Right atrium auricular region (tissue), 2 donors: ENCODE measurements at regions not wholly inside any gene's neighbourhood (a gene's known extent, or its start where the extent isn't known, plus 50 kb on each side); places are given as distances from the start of the nearest gene placed in this dataset.

ENCODE experiments used
- DNase-seq: peaks from one replicate; pipeline ENCODE4 v3.0.0-alpha.2; 2019; ENCODE audit warnings: low spot score
- H3K27ac ChIP-seq, 2 donors: fragments of 200-600 bp; sonication (generic); 1 replicate in 1 of 2; 2 replicates in 1 of 2; pipeline ENCODE4 v1.5.1; 2016 to 2019
- H3K27me3 ChIP-seq, 2 donors: fragments of 200-600 bp; sonication (generic); one replicate each; pipeline versions ENCODE4 v1.5.1 to v1.6.0; 2017 to 2019
- H3K36me3 ChIP-seq: fragments of 200-600 bp; sonication (generic); one replicate; pipeline ENCODE4 v1.5.1; 2016
- H3K4me1 ChIP-seq, 2 donors: fragments of 200-600 bp; sonication (generic); one replicate each; pipeline versions ENCODE4 v1.5.1 to v1.6.0; 2017 to 2019
- H3K4me3 ChIP-seq, 2 donors: fragments of 200-600 bp; sonication (generic); 1 replicate in 1 of 2; 2 replicates in 1 of 2; pipeline ENCODE4 v1.5.1; 2017 to 2019; ENCODE audit warnings: mild to moderate bottlenecking in 1 of 2, moderate library complexity in 1 of 2
- H3K9me3 ChIP-seq, 2 donors: fragments of 200-600 bp; sonication (generic); one replicate each; pipeline ENCODE4 v1.5.1; 2019
- TF ChIP-seq, protein P1 (sequence below), 2 donors: fragments of 200-600 bp; sonication (generic); IDR thresholded peaks; one replicate each; pipeline ENCODE4 v1.5.1; 2019; ENCODE audit warnings: antibody characterized with exemption in 2 of 2

DNA sequence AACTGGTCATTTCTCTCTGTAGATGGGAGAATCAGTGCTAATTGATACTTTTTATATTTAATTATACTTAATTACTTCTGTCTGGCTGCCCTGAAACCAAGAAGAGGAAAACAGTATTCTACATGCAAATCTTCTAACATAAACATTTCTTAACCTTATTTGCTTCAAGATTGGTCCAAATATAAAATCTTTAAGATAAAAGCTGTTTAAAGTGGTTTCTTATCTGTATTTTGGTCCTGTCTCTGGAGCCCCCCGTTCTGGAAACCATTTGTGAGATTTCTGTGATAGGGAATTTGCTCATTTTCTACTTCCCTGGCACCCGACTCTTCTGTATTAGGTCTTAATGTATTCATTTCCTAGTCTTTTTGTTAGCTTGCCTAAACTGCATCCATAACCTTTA, 168.6 kb downstream of the RNF144B start:
- no peak overlapping the region for H3K27ac ChIP-seq
- no peaks in the 10 kb centered on the region for H3K27me3 ChIP-seq
- no peaks in the 10 kb centered on the region for H3K9me3 ChIP-seq
- no peak overlapping the region for H3K4me3 ChIP-seq
- DNase-seq: no peak
- H3K36me3 ChIP-seq: no peaks in the 10 kb centered on the region
- TF ChIP-seq, protein P1, sequence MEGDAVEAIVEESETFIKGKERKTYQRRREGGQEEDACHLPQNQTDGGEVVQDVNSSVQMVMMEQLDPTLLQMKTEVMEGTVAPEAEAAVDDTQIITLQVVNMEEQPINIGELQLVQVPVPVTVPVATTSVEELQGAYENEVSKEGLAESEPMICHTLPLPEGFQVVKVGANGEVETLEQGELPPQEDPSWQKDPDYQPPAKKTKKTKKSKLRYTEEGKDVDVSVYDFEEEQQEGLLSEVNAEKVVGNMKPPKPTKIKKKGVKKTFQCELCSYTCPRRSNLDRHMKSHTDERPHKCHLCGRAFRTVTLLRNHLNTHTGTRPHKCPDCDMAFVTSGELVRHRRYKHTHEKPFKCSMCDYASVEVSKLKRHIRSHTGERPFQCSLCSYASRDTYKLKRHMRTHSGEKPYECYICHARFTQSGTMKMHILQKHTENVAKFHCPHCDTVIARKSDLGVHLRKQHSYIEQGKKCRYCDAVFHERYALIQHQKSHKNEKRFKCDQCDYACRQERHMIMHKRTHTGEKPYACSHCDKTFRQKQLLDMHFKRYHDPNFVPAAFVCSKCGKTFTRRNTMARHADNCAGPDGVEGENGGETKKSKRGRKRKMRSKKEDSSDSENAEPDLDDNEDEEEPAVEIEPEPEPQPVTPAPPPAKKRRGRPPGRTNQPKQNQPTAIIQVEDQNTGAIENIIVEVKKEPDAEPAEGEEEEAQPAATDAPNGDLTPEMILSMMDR (IDR thresholded peaks at IDR 0.05): no peak
- no peaks in the 10 kb centered on the region for H3K4me1 ChIP-seq

DNA sequence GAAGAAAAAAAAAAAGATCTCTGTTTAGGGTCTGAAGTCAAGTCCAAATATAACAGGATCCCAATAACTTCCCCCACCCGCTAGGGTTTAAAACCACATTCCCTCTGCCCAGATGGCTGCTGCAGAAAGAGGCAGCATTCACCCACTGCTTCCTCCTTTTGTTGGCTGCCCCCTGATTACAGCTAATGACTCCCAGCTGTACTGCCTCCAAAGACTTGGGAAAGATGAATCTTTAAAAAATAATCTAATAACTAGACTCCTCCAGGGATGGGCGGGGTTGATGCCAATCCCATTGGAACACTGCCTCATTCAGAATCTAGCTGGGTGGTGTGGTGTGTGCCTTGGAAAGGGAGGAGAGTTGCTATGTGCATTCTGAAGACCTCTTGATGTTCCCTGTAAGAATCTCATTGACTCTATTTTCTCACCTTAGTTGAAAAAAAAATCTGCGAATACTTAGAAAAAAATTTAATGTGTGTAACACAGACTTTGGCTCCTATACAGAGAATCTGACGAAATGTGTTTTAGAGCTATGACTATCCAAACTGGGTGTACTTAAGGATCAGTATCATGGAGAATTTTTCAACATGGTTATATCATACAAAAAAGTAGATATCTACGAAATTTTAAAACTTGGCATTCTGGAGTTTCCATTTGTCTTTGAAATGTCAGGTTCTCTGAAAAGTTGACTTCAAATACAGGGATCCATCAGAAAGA, 174.0 kb downstream of the RNF144B start:
- H3K4me1 ChIP-seq: no peaks in the 10 kb centered on the region
- H3K27ac ChIP-seq: no peak overlapping the region
- H3K4me3 ChIP-seq: no peak overlapping the region
- no peaks in the 10 kb centered on the region for H3K27me3 ChIP-seq
- H3K36me3 ChIP-seq: no peaks in the 10 kb centered on the region
- no peaks in the 10 kb centered on the region for H3K9me3 ChIP-seq
- TF ChIP-seq, protein P1 (IDR thresholded peaks at IDR 0.05): no peak
- DNase-seq: no peak

DNA sequence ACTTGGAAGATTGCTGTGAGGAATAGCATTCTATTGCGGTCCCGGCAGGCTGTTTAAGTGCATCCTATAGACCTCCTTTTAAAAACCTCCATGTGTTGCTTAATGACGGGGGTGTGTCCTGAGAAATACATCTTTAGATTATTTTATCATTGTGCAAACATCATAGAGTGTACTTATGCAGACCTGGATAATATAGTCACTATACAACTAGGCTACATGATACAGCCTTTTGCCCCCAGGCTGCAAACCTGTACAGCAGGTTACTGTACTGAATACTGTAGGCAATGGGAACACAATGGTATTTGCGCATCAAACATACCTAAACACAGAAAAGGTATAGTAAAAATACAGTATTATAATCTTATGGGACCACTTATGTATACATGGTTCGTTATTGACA, 175.6 kb downstream of the RNF144B start:
- Histone ChIP-seq H3K27ac (no peak overlapping the region), H3K27me3 (no peaks in the 10 kb centered on the region), H3K4me1 (no peaks in the 10 kb centered on the region), H3K9me3 (no peaks in the 10 kb centered on the region), H3K4me3 (no peak overlapping the region), H3K36me3 (no peaks in the 10 kb centered on the region)
- DNase-seq: no peak
- TF ChIP-seq, protein P1 (IDR thresholded peaks at IDR 0.05): no peak

DNA sequence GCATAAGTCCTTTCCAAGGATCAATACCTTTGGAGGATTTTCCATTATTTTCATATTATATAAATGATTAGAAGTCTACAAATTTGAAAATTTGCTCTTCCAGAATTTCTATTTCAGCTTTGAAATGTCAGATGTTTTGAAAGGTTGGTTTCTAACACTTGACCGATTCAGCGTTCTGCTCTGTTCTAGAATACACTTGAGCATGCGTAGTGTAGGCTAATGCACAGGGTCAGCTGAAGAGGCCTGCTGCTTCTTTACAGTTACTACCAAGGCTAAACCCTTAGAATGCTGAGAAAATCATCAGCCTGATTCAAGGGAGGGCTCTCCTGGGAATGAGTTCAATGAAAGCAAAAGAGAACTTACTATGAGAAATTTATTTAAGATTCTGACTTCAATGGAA, 177.6 kb downstream of the RNF144B start:
- DNase-seq: no peak
- no peak overlapping the region for H3K27ac ChIP-seq
- H3K9me3 ChIP-seq: no peaks in the 10 kb centered on the region
- H3K36me3 ChIP-seq: no peaks in the 10 kb centered on the region
- no peaks in the 10 kb centered on the region for H3K27me3 ChIP-seq
- no peaks in the 10 kb centered on the region for H3K4me1 ChIP-seq
- no peak overlapping the region for H3K4me3 ChIP-seq
- TF ChIP-seq, protein P1 (IDR thresholded peaks at IDR 0.05): no peak

DNA sequence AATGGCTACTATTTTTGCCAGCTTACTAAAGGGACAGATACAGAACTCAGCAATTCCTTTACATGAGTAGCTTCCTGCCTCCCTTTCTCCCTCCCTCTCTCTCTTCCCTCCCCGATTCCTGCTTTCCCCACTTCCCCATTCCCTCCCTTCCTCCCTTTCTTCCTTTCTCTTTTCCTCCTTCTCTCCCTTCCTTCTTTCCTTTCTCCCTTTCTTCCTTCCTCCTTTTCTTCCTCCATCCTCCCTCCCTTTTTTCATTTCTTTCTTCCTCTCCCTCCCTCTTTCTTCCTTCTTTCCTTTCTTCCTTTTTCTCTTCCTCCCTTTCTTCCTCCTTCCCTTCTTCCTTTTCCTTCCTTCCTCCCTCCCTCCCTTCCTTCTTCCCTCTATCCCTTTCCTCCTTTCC, 178.1 kb downstream of the RNF144B start:
- Histone ChIP-seq H3K27me3 (no peaks in the 10 kb centered on the region), H3K36me3 (no peaks in the 10 kb centered on the region), H3K9me3 (no peaks in the 10 kb centered on the region), H3K4me3 (no peak overlapping the region), H3K4me1 (no peaks in the 10 kb centered on the region), H3K27ac (no peak overlapping the region)
- no peak for DNase-seq
- TF ChIP-seq, protein P1 (IDR thresholded peaks at IDR 0.05): no peak

DNA sequence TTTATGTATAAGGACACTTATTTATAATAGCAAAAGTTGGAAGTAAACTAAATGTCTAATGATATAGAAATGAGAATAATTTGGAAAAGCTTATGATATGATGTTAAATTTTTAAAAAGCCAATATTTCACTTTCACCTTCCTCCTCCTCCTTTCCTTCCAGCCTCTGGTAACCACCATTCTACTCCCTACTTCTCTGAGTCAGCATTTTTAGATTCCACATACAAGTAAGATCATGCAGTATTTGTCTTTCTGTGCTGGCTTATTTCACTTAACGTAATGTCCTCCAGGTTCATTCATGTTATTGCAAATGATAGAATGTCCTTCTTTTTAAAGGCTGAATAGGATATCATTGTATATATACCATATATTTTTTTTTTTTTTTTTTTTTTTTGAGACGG, 180.2 kb downstream of the RNF144B start:
- no peaks in the 10 kb centered on the region for H3K4me1 ChIP-seq
- no peaks in the 10 kb centered on the region for H3K27me3 ChIP-seq
- TF ChIP-seq, protein P1 (IDR thresholded peaks at IDR 0.05): no peak

More for the DNA sequence above, 180.2 kb downstream of the RNF144B start:
- no peaks in the 10 kb centered on the region for H3K36me3 ChIP-seq
- no peaks in the 10 kb centered on the region for H3K9me3 ChIP-seq
- no peak overlapping the region for H3K27ac ChIP-seq
- no peak overlapping the region for H3K4me3 ChIP-seq
- DNase-seq: no peak
